ENCODE measurements at regions not wholly inside any gene's neighbourhood (a gene's known extent, or its start where the extent isn't known, plus 50 kb on each side); places are given as distances from the start of the nearest gene placed in this dataset.

- TF ChIP-seq CTCF (IDR thresholded peaks at IDR 0.05; ENCODE audit: low read length) (no peak), EZH2 (IDR thresholded peaks at IDR 0.05; ENCODE audit: borderline replicate concordance, low read length) (no peak)
Measured at GRCh38 chr9:108609897-108610253, 245.9 kb downstream of the ACTL7B start.

All from OCI-LY1 (cell line).